GM23338 (cell line): ENCODE measurements at regions not wholly inside any gene's neighbourhood (a gene's known extent, or its start where the extent isn't known, plus 50 kb on each side); places are given as distances from the start of the nearest gene placed in this dataset.
"Not testable (repeated sequence)": the region's sequence is repeated elsewhere in the genome, so short reads cannot be mapped to it uniquely, and the experiment has no call there.

Experiments
- ATAC-seq: fragments of 200-7000 bp; cut with Tn5 transposase; 3 replicates; pipeline ENCODE4 v1.9.1; 2020
- DNase-seq: peaks from one replicate; pipeline ENCODE4 v3.0.0-alpha.2; 2015; ENCODE audit warnings: low spot score
- H2AFZ ChIP-seq: fragments of 200-600 bp; sonication (generic); 2 replicates; pipeline ENCODE4 v1.8.0; 2016; ENCODE audit warnings: antibody characterized with exemption, mild to moderate bottlenecking, moderate library complexity
- H3F3A ChIP-seq: fragments of 200-600 bp; sonication (generic); replicated peaks from 2 replicates; pipeline ENCODE4 v1.8.0; 2017; ENCODE audit warnings: antibody characterized with exemption, mixed run types, low read depth
- H3K27ac ChIP-seq: fragments of 200-600 bp; sonication (generic); 2 replicates; pipeline ENCODE4 v1.6.1; 2016; ENCODE audit warnings: low read depth
- H3K27me3 ChIP-seq: fragments of 200-600 bp; sonication (generic); 2 replicates; pipeline ENCODE4 v1.8.0; 2016; ENCODE audit warnings: mild to moderate bottlenecking, mixed run types, moderate library complexity; ENCODE audit not compliant: insufficient read depth
- H3K36me3 ChIP-seq: fragments of 200-600 bp; sonication (generic); 2 replicates; pipeline ENCODE4 v1.8.0; 2016; ENCODE audit warnings: mild to moderate bottlenecking; ENCODE audit not compliant: insufficient read depth
- H3K4me1 ChIP-seq: fragments of 200-600 bp; sonication (generic); 2 replicates; pipeline ENCODE4 v1.8.0; 2016; ENCODE audit warnings: mild to moderate bottlenecking, moderate library complexity; ENCODE audit not compliant: insufficient read depth
- H3K4me2 ChIP-seq: fragments of 200-600 bp; sonication (generic); 2 replicates; pipeline ENCODE4 v1.7.1; 2017; ENCODE audit warnings: mixed run types
- H3K4me3 ChIP-seq: fragments of 200-600 bp; sonication (generic); 2 replicates; pipeline ENCODE4 v1.6.1; 2016; ENCODE audit warnings: mixed run types
- H3K79me2 ChIP-seq: fragments of 200-600 bp; sonication (generic); replicated peaks from 2 replicates; pipeline ENCODE4 v1.8.0; 2017; ENCODE audit warnings: mild to moderate bottlenecking; ENCODE audit not compliant: insufficient read depth
- H3K9me2 ChIP-seq: fragments of 200-600 bp; sonication (generic); 2 replicates; pipeline ENCODE4 v1.8.0; 2017; ENCODE audit not compliant: insufficient read depth
- H4K20me1 ChIP-seq: fragments of 200-600 bp; sonication (generic); replicated peaks from 2 replicates; pipeline ENCODE4 v1.8.0; 2017; ENCODE audit warnings: mild to moderate bottlenecking; ENCODE audit not compliant: insufficient read depth
- H3K27ac Mint-ChIP-seq: 2 replicates; pipeline ENCODE4 v1.8.0; 2020; ENCODE audit warnings: inconsistent platforms, mild to moderate bottlenecking, moderate library complexity, mixed read lengths
- H3K27me3 Mint-ChIP-seq: 3 replicates; pipeline ENCODE4 v1.8.0; 2022; ENCODE audit warnings: low read depth, mild to moderate bottlenecking, moderate library complexity, mixed read lengths, inconsistent platforms; ENCODE audit not compliant: insufficient read depth, poor library complexity
- H3K36me3 Mint-ChIP-seq: 3 replicates; pipeline ENCODE4 v1.8.0; 2021; ENCODE audit warnings: low read depth, mild to moderate bottlenecking, inconsistent platforms, moderate library complexity, mixed read lengths
- H3K4me1 Mint-ChIP-seq: 3 replicates; pipeline ENCODE4 v1.8.0; 2020; ENCODE audit warnings: mild to moderate bottlenecking, inconsistent platforms, mixed read lengths
- H3K4me3 Mint-ChIP-seq: 3 replicates; pipeline ENCODE4 v1.8.0; 2021; ENCODE audit warnings: moderate library complexity, mild to moderate bottlenecking, inconsistent platforms, mixed read lengths
- H3K9me3 Mint-ChIP-seq: 3 replicates; pipeline ENCODE4 v1.8.0; 2020; ENCODE audit warnings: moderate library complexity, mild to moderate bottlenecking, inconsistent platforms, mixed read lengths
- CREB1 ChIP-seq: fragments of 250-450 bp; sonication (Bioruptor Pico); IDR thresholded peaks from 2 replicates; pipeline ENCODE4 v1.5.0; 2020; ENCODE audit warnings: low read depth, mild to moderate bottlenecking, moderate library complexity
- CTCF ChIP-seq, 2 experiments: fragments of 200-600 bp in 1 of 2; sonication (generic) in 1 of 2; conservative IDR thresholded peaks; 2 replicates each; pipeline versions ENCODE4 v1.5.1 to v1.6.1; 2016 to 2017; ENCODE audit warnings: antibody characterized with exemption in 2 of 2, low read depth in 2 of 2, mild to moderate bottlenecking in 2 of 2, moderate library complexity in 1 of 2
- EZH2 ChIP-seq: fragments of 200-600 bp; sonication (generic); IDR thresholded peaks from one replicate; pipeline ENCODE4 v1.8.0; 2017; ENCODE audit warnings: antibody characterized with exemption, mild to moderate bottlenecking, low read depth; ENCODE audit not compliant: unreplicated experiment
- EZH2phosphoT487 ChIP-seq: fragments of 200-600 bp; sonication (generic); IDR thresholded peaks from one replicate; pipeline ENCODE4 v1.8.1; 2018; ENCODE audit warnings: antibody characterized with exemption; ENCODE audit not compliant: unreplicated experiment
- JUNB ChIP-seq: IDR thresholded peaks from one replicate; pipeline ENCODE4 v1.6.1; 2016; ENCODE audit warnings: antibody characterized with exemption; ENCODE audit not compliant: unreplicated experiment
- NANOG ChIP-seq: IDR thresholded peaks from 2 replicates; pipeline ENCODE4 v1.6.1; 2016; ENCODE audit warnings: antibody characterized with exemption, borderline replicate concordance
- POLR2AphosphoS5 ChIP-seq: IDR thresholded peaks from 2 replicates; pipeline ENCODE4 v1.6.1; 2016; ENCODE audit warnings: antibody characterized with exemption, low read depth
- STAT1 ChIP-seq: IDR thresholded peaks from one replicate; pipeline ENCODE4 v1.6.1; 2016; ENCODE audit warnings: antibody characterized with exemption; ENCODE audit not compliant: unreplicated experiment
- ZNF114 ChIP-seq: fragments of 250-450 bp; sonication (Bioruptor Pico); IDR thresholded peaks from 2 replicates; pipeline ENCODE4 v1.5.0; 2020; ENCODE audit warnings: mild to moderate bottlenecking, moderate library complexity
- ZNF331 ChIP-seq: fragments of 250-450 bp; sonication (Bioruptor Pico); IDR thresholded peaks from 2 replicates; pipeline ENCODE4 v1.5.0; 2020; ENCODE audit warnings: low read depth, mild to moderate bottlenecking, moderate library complexity
- TF ChIP-seq, protein P1 (sequence below): IDR thresholded peaks from one replicate; pipeline ENCODE4 v1.6.1; 2018; ENCODE audit warnings: antibody characterized with exemption; ENCODE audit not compliant: unreplicated experiment
- TF ChIP-seq, protein P2 (sequence below): IDR thresholded peaks from 2 replicates; pipeline ENCODE4 v1.6.1; 2016; ENCODE audit warnings: antibody characterized with exemption

- TF ChIP-seq CTCF (conservative IDR thresholded peaks at IDR 0.05; ENCODE audit: low read depth in 2 of 2) (no peak), JUNB (no peak)
These were observed 148.6 kb upstream of the CNKSR2 start (continued) for GRCh38 chrX:21225643-21226042.

DNA sequence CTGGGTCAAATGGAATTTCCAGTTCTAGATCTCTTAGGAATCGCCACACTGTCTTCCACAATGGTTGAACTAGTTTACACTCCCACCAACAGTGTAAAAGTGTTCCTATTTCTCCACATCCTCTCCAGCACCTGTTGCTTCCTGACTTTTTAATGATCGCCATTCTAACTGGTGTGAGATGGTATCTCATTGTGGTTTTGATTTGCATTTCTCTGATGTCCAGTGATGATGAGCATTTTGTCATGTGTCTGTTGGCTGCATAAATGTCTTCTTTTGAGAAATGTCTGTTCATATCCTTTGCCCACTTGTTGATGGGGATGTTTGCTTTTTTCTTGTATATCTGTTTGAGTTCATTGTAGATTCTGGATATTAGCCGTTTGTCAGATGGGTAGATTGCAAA, 145.2 kb upstream of the CNKSR2 start:
- not testable (repeated sequence) for H2AFZ ChIP-seq, H3K27ac Mint-ChIP-seq, H3K4me1 Mint-ChIP-seq, H3F3A ChIP-seq, H3K4me1 ChIP-seq, H4K20me1 ChIP-seq, H3K27ac ChIP-seq, DNase-seq, H3K9me3 Mint-ChIP-seq, H3K27me3 ChIP-seq, H3K9me2 ChIP-seq, H3K27me3 Mint-ChIP-seq, ATAC-seq, H3K36me3 Mint-ChIP-seq, H3K79me2 ChIP-seq, H3K4me3 Mint-ChIP-seq, H3K36me3 ChIP-seq, H3K4me3 ChIP-seq, H3K4me2 ChIP-seq

GRCh38 chrX:21255032-21255618, 119.1 kb upstream of the CNKSR2 start:
- no peaks in the 10 kb centered on the region for H3K27me3 Mint-ChIP-seq
- Histone ChIP-seq H3F3A (no peaks in the 10 kb centered on the region), H3K36me3 (no peaks in the 10 kb centered on the region), H2AFZ (no peak overlapping the region), H3K27me3 (no peaks in the 10 kb centered on the region), H3K4me3 (no peak overlapping the region), H3K9me2 (no peaks in the 10 kb centered on the region), H3K4me2 (no peak overlapping the region), H3K4me1 (no peaks in the 10 kb centered on the region), H3K79me2 (no peaks in the 10 kb centered on the region), H3K27ac (no peak overlapping the region), H4K20me1 (no peaks in the 10 kb centered on the region)
- no peaks in the 10 kb centered on the region for H3K4me1 Mint-ChIP-seq
- H3K4me3 Mint-ChIP-seq, result no peak overlapping the region
- DNase-seq (no peak), ATAC-seq (no peak)
- H3K9me3 Mint-ChIP-seq, result no peaks in the 10 kb centered on the region
- no peaks in the 10 kb centered on the region for H3K36me3 Mint-ChIP-seq
- H3K27ac Mint-ChIP-seq, result no peak overlapping the region
- TF ChIP-seq, protein P1, sequence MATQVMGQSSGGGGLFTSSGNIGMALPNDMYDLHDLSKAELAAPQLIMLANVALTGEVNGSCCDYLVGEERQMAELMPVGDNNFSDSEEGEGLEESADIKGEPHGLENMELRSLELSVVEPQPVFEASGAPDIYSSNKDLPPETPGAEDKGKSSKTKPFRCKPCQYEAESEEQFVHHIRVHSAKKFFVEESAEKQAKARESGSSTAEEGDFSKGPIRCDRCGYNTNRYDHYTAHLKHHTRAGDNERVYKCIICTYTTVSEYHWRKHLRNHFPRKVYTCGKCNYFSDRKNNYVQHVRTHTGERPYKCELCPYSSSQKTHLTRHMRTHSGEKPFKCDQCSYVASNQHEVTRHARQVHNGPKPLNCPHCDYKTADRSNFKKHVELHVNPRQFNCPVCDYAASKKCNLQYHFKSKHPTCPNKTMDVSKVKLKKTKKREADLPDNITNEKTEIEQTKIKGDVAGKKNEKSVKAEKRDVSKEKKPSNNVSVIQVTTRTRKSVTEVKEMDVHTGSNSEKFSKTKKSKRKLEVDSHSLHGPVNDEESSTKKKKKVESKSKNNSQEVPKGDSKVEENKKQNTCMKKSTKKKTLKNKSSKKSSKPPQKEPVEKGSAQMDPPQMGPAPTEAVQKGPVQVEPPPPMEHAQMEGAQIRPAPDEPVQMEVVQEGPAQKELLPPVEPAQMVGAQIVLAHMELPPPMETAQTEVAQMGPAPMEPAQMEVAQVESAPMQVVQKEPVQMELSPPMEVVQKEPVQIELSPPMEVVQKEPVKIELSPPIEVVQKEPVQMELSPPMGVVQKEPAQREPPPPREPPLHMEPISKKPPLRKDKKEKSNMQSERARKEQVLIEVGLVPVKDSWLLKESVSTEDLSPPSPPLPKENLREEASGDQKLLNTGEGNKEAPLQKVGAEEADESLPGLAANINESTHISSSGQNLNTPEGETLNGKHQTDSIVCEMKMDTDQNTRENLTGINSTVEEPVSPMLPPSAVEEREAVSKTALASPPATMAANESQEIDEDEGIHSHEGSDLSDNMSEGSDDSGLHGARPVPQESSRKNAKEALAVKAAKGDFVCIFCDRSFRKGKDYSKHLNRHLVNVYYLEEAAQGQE, result no peak
- no peak for TF ChIP-seq CREB1 (CRISPR knock-in tag)
- no peak for TF ChIP-seq EZH2phosphoT487
- TF ChIP-seq POLR2AphosphoS5, result no peak
- TF ChIP-seq JUNB, result no peak
- no peak for TF ChIP-seq EZH2
- no peak for TF ChIP-seq ZNF114 (CRISPR knock-in tag)
- TF ChIP-seq, protein P2, sequence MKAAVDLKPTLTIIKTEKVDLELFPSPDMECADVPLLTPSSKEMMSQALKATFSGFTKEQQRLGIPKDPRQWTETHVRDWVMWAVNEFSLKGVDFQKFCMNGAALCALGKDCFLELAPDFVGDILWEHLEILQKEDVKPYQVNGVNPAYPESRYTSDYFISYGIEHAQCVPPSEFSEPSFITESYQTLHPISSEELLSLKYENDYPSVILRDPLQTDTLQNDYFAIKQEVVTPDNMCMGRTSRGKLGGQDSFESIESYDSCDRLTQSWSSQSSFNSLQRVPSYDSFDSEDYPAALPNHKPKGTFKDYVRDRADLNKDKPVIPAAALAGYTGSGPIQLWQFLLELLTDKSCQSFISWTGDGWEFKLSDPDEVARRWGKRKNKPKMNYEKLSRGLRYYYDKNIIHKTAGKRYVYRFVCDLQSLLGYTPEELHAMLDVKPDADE, result no peak
- TF ChIP-seq ZNF331 (CRISPR knock-in tag), result no peak
- TF ChIP-seq STAT1, result no peak
- TF ChIP-seq NANOG, result no peak
- no peak for TF ChIP-seq CTCF (conservative IDR thresholded peaks at IDR 0.05; ENCODE audit: low read depth in 2 of 2)
